Rectal smooth muscle tissue (tissue), 1 donor: ENCODE measurements at regions not wholly inside any gene's neighbourhood (a gene's known extent, or its start where the extent isn't known, plus 50 kb on each side); places are given as distances from the start of the nearest gene placed in this dataset.

Source experiments
- H3K27ac ChIP-seq: one replicate; pipeline ENCODE4 v1.7.0; 2013; ENCODE audit warnings: low read depth, low read length, inconsistent platforms
- H3K27me3 ChIP-seq: one replicate; pipeline ENCODE4 v1.7.0; 2013; ENCODE audit warnings: low read length; ENCODE audit not compliant: control insufficient read depth, insufficient read depth
- H3K36me3 ChIP-seq: one replicate; pipeline ENCODE4 v1.7.0; 2013; ENCODE audit warnings: low read length; ENCODE audit not compliant: control insufficient read depth, insufficient read depth
- H3K4me1 ChIP-seq: one replicate; pipeline ENCODE4 v1.7.0; 2013; ENCODE audit warnings: low read length; ENCODE audit not compliant: control insufficient read depth, insufficient read depth
- H3K4me3 ChIP-seq: one replicate; pipeline ENCODE4 v1.7.0; 2013; ENCODE audit warnings: low read length
- H3K9ac ChIP-seq: one replicate; pipeline ENCODE4 v1.7.0; 2013; ENCODE audit warnings: low read length

DNA sequence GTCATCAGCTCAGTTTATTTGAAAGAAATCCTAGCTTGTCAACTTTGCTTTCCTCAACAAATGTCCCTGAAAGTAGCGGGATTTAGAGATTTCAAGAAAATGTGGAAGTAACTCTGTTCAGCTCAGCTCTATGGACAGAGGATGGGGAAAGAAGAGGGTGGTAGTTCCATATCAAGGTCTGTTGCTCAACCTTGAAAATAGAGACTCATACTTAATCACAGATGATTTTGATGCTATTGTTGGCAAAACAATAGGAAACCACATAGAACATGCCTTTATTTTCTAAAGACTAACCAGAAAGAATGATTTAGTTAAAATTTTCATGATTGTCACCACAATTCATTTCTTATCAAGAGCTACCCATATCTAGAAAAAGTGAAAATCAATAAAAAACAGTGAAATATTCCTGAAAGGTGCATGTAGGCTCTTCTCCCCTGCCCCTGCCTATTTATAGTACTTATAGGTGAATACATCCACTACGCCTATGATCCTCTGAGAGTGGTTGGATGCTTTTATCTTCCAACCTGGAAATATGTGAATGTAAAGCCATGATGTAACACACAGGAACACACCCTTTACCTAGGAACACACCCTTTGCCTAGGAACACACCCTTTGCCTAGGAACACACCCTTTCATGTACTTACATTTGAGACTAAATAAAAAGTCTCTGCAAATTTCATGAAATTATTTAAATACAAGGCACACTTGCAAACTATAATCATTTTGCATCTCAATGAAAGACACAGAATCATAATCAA lies 65.8 kb downstream of the ETAA1 start:
- Histone ChIP-seq H3K4me1 (no peaks in the 10 kb centered on the region), H3K27ac (no peak overlapping the region), H3K4me3 (no peak overlapping the region), H3K36me3 (no peaks in the 10 kb centered on the region), H3K9ac (no peak overlapping the region), H3K27me3 (no peaks in the 10 kb centered on the region)

DNA sequence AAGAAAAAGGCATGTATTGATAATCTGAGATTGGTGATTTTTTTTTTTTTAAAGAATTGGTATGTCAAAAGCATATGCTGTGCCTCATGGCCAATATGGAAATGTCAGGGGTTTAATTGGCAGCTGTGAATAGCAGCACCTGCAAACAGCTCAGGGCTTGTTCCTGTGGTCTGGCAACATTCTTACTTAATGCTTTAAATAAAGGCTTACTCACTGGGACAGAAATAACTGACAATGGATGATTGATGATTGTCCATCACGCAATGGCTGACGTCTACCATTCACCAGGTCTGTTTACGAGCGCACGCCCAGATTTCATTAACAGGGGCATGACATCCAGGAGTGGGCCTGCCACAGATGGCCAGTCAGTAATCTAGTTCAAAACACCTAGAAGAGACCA lies 66.7 kb downstream of the ETAA1 start:
- no peaks in the 10 kb centered on the region for H3K36me3 ChIP-seq
- no peaks in the 10 kb centered on the region for H3K4me1 ChIP-seq
- H3K4me3 ChIP-seq: no peak overlapping the region
- H3K27ac ChIP-seq: no peak overlapping the region
- H3K9ac ChIP-seq: no peak overlapping the region
- H3K27me3 ChIP-seq: no peaks in the 10 kb centered on the region

DNA sequence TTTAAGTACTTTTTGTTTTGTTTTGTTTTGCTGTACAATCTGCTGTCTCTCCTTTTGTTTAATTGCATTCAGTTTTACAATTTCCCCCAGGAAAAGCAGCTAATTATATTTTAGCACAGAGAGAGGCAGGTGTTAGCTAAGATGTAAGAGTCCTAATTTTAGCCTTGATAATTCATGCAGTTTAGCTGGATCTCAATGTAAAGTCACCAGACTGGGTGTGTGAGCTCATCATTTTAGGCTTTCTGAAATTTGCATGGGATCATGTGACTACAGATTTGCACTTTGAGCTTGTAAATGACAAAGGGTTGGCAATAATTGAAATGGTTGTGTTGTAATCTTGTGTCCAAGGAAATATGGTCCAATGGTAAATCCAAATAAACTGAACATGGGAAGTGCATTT lies 68.5 kb downstream of the ETAA1 start:
- no peak overlapping the region for H3K9ac ChIP-seq
- no peak overlapping the region for H3K27ac ChIP-seq
- no peak overlapping the region for H3K4me3 ChIP-seq
- H3K4me1 ChIP-seq: no peaks in the 10 kb centered on the region
- H3K36me3 ChIP-seq: no peaks in the 10 kb centered on the region
- H3K27me3 ChIP-seq: no peaks in the 10 kb centered on the region

DNA sequence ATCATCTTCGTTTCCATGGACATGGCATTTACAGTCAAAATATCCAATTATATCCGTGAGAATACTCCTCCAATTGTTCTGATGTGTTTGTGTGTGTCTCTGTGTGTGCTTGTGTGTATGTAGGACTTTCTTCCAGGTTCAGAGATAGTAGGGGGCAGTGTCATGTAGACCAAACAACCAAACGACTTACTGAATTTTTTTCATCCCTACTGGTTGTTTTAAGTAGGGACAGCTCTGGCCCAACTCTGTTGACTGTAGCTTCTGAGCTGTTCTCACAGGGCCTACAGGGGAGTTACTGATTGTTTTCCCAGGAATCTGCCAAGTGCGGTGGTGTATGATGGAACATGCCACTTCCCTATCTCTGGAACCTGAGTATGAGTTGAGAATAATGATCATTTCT lies 69.6 kb downstream of the ETAA1 start:
- no peaks in the 10 kb centered on the region for H3K27me3 ChIP-seq
- no peaks in the 10 kb centered on the region for H3K4me1 ChIP-seq
- no peak overlapping the region for H3K9ac ChIP-seq
- H3K36me3 ChIP-seq: no peaks in the 10 kb centered on the region
- H3K4me3 ChIP-seq: no peak overlapping the region
- H3K27ac ChIP-seq: no peak overlapping the region

DNA sequence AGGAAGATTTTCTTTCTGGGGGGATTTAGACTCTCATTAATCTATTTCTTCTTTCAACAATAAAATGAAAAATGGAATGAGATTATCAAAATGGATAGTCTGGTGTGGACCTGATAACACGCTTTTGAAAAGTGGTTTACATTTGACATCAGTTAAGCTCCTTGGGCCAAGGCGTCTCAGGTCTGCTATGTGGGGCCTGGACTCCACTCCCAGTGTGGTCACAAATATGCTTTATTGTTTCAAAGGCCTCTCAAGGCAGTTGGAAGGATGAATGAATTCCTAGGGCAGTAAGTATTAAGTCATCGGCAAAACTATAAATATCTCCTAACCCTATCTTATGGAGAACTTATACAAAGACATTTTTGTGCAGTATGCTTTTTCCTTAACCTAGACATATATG lies 74.5 kb downstream of the ETAA1 start:
- Histone ChIP-seq H3K36me3 (no peaks in the 10 kb centered on the region), H3K4me3 (no peak overlapping the region), H3K27ac (no peak overlapping the region), H3K27me3 (no peaks in the 10 kb centered on the region), H3K4me1 (no peaks in the 10 kb centered on the region), H3K9ac (no peak overlapping the region)

DNA sequence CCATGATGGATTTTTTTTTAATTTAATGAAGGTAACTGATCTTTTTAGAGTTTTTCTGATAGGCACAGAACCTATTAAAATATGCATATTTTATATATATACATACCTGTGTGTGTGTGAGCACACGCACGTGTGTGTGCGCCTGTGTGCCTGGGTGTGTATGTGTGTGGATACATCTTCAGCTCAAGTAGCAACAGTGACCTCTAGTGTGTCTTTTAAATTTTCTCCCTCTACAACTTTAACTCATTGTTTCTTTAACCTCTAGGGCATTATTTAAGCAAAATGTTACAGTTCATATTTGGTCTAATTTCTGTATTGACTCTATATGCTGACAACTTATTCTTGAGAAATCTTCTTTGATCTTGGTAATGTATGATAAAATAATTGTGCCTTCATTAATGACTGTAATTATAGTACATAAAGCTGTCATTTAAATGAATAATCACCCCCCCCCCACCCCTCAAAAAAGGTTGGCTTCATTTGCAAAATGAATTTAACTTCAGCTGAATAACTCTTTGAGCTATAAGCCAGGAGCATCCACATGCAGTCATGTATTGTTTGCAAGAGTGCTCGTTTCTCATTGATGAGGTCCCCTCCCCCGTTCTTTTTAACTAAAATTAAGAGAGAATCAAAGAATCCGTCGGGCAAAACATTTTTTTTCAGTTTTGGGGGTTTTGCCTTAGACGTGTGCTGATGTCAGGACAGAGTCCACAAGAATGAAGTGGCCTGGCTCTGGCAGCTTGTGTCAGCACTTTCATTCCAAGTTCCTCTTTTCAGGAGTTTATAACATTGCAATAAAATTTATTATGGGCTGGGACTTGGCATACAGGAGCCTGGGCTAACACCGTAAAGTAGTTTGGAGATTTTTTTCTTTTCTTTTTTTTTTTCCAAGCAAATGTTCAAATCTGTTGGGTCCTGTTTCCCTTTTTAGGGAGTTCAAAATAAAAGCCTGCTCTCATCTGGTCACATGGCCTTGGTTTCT lies 80.0 kb downstream of the ETAA1 start:
- Histone ChIP-seq H3K9ac (no peak overlapping the region), H3K36me3 (no peaks in the 10 kb centered on the region), H3K27ac (peak overlapping the region; percentile 21), H3K4me1 (peaks cover 2% of the 10 kb centered on the region), H3K27me3 (no peaks in the 10 kb centered on the region), H3K4me3 (no peak overlapping the region)

DNA sequence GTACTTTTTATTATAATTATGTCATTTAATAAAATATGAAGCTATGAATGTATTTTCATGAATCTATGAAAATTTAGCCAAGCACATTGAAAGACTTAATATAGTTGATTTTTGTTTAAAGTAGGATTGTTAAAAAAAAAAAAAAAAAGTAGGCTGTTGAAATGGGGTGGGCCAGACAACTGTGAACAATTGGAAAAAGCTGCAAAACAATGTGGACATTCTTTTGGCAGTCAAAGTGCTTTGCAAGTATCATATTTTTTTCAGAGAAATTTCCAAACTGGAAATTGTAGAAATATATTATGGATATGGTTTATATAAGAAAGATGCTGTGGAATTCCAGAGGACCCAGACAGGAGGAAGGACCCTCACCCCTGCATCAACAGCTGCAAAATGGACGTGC lies 82.1 kb downstream of the ETAA1 start:
- no peak overlapping the region for H3K9ac ChIP-seq
- H3K27ac ChIP-seq: no peak overlapping the region
- H3K36me3 ChIP-seq: no peaks in the 10 kb centered on the region
- peaks cover 2% of the 10 kb centered on the region for H3K4me1 ChIP-seq
- H3K27me3 ChIP-seq: no peaks in the 10 kb centered on the region
- no peak overlapping the region for H3K4me3 ChIP-seq

DNA sequence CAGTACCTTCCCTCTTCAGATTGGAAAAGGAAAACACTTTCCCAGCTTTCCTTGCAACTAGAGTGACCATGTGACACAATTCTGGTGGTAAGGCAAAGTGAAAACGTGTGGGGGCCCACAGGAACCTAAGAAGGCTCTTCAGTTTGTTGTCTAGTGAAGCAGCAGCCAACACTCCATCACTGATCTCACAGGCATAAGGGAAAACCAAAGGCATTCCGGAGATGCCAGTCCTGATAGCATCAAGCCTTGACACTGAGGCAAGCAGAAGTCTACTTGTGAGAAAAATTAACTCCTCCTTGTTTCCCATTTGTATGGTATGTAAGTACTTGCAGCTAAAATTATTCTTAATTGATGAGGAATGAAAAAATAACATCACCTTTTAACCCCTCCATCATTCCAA lies 88.3 kb downstream of the ETAA1 start:
- H3K4me3 ChIP-seq: no peak overlapping the region
- H3K9ac ChIP-seq: no peak overlapping the region
- no peak overlapping the region for H3K27ac ChIP-seq
- no peaks in the 10 kb centered on the region for H3K27me3 ChIP-seq
- no peaks in the 10 kb centered on the region for H3K36me3 ChIP-seq
- H3K4me1 ChIP-seq: no peaks in the 10 kb centered on the region

DNA sequence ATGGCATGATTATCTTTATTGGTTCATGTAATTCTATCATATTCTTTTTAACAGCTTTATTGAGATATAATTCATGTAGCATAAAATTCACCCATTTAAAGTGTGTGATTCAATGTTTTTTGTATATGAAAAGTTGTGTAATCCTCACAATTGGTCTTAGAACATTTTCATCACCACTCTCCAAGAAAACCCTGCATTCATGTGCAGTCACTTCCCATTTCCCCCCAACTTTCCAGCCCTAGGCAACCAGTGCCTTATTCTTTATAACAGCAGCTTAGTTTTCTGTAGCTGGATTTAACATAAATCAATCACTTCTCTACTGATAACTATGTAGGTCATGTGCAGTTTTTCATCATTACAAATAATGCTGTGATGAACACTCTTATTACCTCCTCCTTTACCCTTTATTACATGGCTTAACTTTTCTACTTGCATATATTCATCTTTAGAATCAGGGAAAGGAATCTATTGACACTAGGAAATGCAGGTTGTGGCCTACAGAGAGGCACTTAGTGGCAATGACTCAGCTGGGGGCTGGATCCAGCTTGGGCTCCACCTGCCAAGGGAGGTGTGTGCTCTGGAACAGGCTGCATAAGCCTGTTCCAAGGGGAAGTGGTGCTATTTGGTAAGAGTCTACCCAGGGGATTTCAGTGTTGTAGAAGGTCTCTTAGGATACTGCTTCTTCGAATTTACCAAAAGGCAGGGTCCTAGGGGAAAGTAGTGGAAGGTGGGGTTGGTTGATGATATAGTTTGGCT lies 89.1 kb downstream of the ETAA1 start:
- H3K27ac ChIP-seq: no peak overlapping the region
- H3K4me1 ChIP-seq: no peaks in the 10 kb centered on the region
- H3K4me3 ChIP-seq: no peak overlapping the region
- no peaks in the 10 kb centered on the region for H3K27me3 ChIP-seq
- H3K36me3 ChIP-seq: no peaks in the 10 kb centered on the region
- H3K9ac ChIP-seq: no peak overlapping the region

DNA sequence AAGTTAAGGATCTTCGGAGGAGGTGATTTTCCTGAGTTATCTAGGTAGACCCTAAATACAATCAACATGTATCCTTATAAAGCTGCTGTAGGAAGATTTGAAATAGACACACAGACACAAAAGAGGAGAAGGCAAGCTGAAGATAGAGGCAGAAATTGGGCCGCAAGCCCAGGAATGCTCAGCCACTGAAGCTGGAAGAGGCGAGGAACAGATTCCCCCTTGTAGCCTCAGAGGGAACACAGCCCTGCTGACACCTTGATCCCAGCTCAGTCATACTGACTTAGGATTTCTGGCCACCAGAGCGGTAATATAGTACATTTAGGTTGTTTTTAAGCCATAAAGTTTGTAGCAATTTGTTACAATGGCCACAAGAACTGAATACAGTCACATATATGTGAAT lies 90.9 kb downstream of the ETAA1 start:
- no peaks in the 10 kb centered on the region for H3K4me1 ChIP-seq
- no peak overlapping the region for H3K4me3 ChIP-seq
- H3K27ac ChIP-seq: no peak overlapping the region
- H3K27me3 ChIP-seq: no peaks in the 10 kb centered on the region
- no peak overlapping the region for H3K9ac ChIP-seq
- H3K36me3 ChIP-seq: no peaks in the 10 kb centered on the region

DNA sequence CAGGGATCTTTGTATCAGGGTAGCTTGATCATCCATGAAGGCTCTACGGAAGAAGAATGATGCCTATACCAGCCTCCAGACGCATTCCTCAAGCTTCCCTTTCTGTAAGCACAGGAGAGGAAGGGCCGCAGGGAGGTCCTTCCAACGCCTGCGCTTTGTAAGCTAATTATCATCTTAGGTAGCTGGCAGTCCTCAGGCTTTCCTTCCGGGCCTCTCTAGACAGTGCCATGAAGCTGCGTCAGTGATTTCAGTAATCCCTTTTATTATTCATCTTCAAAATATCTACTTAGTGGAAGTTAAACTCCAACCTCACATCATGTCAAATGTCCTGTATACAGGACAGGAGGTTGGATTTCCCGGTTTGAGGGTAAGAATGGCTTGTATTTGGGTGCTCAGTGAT lies 92.3 kb downstream of the ETAA1 start:
- H3K27me3 ChIP-seq: no peaks in the 10 kb centered on the region
- no peak overlapping the region for H3K9ac ChIP-seq
- H3K4me3 ChIP-seq: no peak overlapping the region
- no peaks in the 10 kb centered on the region for H3K4me1 ChIP-seq
- no peaks in the 10 kb centered on the region for H3K36me3 ChIP-seq
- no peak overlapping the region for H3K27ac ChIP-seq

DNA sequence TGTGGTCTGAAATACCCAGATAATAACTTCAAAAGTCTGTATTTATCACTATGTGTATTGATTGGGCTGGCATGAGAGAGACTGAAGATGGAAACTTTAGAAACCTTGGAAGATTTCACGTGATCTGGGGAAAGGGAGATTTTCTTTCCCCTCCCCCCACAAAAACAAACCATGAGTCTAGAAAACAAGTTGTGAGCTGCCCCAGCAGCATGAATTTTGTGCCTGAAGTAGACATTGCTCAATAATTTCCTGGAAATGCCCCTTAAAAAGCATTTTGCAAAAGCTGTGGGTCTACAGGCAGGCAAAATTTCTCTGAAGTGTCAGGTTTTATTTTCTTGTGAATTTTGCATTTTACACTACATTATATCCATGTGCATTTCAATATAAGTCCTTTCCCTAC lies 101.8 kb downstream of the ETAA1 start:
- Histone ChIP-seq H3K9ac (no peak overlapping the region), H3K27me3 (no peaks in the 10 kb centered on the region), H3K4me1 (peaks cover 3% of the 10 kb centered on the region), H3K36me3 (no peaks in the 10 kb centered on the region), H3K27ac (no peak overlapping the region), H3K4me3 (no peak overlapping the region)
